ENCODE measurements at regions not wholly inside any gene's neighbourhood (a gene's known extent, or its start where the extent isn't known, plus 50 kb on each side); places are given as distances from the start of the nearest gene placed in this dataset.

- no peak for TF ChIP-seq CTCF (conservative IDR thresholded peaks at IDR 0.05; ENCODE audit: low read depth, low read length)
- DNase-seq (ENCODE audit: low read depth) = no peak
- no peak overlapping the region for H3K4me3 ChIP-seq (ENCODE audit: low read depth, low read length)
Measured at GRCh38 chr20:60294632-60295031, 336.4 kb downstream of the CDH26 start.

GRCh38 chr20:60295214-60295613 is 337.0 kb downstream of the CDH26 start:
- DNase-seq (ENCODE audit: low read depth) = no peak
- no peak for TF ChIP-seq CTCF (conservative IDR thresholded peaks at IDR 0.05; ENCODE audit: low read depth, low read length)
- no peak overlapping the region for H3K4me3 ChIP-seq (ENCODE audit: low read depth, low read length)

DNA sequence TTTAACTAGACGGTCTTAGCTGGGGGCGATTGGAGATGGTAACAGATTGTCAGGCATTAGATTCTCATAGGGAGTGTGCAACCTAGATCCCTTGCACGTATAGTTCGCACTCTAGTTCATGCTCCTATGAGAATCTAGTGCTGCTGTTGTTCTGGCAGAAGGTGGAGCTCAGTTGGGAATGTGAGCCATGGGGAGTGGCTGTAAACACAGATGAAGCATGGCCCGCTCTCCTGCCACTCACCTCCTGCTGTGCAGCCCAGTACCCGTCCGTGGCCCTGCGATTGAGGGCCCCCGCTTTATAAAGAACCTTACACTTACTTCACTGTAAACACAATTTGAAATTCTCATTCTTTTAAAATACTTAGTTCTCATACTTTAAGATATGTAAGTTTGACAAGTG is 339.4 kb downstream of the CDH26 start:
- no peak for TF ChIP-seq CTCF (conservative IDR thresholded peaks at IDR 0.05; ENCODE audit: low read depth, low read length)
- DNase-seq (ENCODE audit: low read depth) = no peak
- H3K4me3 ChIP-seq (ENCODE audit: low read depth, low read length) = no peak overlapping the region

- no peak for TF ChIP-seq CTCF (conservative IDR thresholded peaks at IDR 0.05; ENCODE audit: low read depth, low read length)
- no peak for DNase-seq (ENCODE audit: low read depth)
- H3K4me3 ChIP-seq (ENCODE audit: low read depth, low read length) = no peak overlapping the region
Measured at GRCh38 chr20:60298647-60299046, 340.4 kb downstream of the CDH26 start.

DNA sequence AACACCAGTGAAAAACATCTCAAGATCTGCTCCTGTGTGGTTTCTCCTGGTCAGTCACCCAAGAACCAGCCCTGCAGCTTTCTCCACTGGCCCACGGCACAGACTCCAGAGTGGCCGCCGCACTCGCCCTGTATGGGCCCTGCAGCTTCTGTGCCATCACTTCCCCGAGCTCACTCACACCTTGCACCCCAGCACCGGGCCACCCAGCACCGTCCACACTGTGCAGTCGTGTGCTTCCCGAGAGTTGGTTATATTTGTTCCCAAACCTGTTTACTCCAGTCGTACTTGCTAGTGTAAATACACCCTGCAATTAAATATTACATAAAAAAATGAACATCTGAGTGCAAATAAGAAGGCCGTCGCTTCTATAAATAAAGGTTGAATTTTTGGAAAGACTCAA is 341.7 kb downstream of the CDH26 start:
- no peak overlapping the region for H3K4me3 ChIP-seq (ENCODE audit: low read depth, low read length)
- DNase-seq (ENCODE audit: low read depth) = no peak
- no peak for TF ChIP-seq CTCF (conservative IDR thresholded peaks at IDR 0.05; ENCODE audit: low read depth, low read length)

DNA sequence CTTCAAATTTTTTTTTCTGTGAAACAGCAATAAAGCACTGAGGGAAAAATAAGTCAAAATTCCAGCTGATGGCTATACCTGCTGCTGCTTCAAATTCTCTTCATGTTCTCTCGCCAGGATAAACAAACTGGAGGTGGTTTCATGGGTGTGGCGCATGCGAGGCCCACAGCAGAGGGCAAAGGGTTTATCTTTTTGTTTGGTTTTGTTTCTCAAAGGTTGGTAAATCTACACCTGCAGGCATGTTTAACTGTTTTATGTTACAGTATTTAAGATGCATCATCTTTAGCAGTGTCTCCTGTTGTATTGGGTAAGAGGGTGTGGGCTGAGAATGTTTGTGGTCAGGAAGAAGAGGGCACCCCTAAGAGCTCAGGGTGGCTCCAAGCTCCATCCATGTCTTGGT is 342.2 kb downstream of the CDH26 start:
- no peak overlapping the region for H3K4me3 ChIP-seq (ENCODE audit: low read depth, low read length)
- TF ChIP-seq CTCF (conservative IDR thresholded peaks at IDR 0.05; ENCODE audit: low read depth, low read length) = no peak
- no peak for DNase-seq (ENCODE audit: low read depth)

DNA sequence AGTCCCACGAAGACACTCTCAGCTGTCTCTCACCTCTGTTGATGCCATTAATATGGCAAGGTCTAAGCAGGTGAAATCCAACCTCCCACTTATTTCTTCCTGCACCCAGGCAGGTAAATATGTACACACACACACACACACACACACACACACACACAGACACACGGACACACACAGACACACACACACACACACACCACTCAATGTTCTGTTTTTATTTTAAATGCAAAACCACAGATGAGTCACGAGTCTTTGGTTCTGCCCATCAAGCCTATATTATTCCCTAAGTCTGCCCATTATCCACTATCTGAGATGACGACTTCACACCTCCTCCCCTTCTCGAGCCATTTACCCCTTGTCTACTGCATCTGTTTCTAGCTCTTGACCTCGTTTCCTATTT is 344.7 kb downstream of the CDH26 start:
- H3K4me3 ChIP-seq (ENCODE audit: low read depth, low read length) = no peak overlapping the region
- no peak for DNase-seq (ENCODE audit: low read depth)
- no peak for TF ChIP-seq CTCF (conservative IDR thresholded peaks at IDR 0.05; ENCODE audit: low read depth, low read length)
